ENCODE measurements at regions not wholly inside any gene's neighbourhood (a gene's known extent, or its start where the extent isn't known, plus 50 kb on each side); places are given as distances from the start of the nearest gene placed in this dataset.

- DNase-seq: no peak
Measured at GRCh38 chr3:74564560-74564959, 49.9 kb downstream of the CNTN3 start.

GRCh38 chr3:74562558-74563269, 51.7 kb downstream of the CNTN3 start:
- DNase-seq: no peak

GRCh38 chr3:74561881-74562280, 52.6 kb downstream of the CNTN3 start:
- no peak for DNase-seq

GRCh38 chr3:74559261-74559660, 55.2 kb downstream of the CNTN3 start:
- no peak for DNase-seq

GRCh38 chr3:74550686-74551085, 63.8 kb downstream of the CNTN3 start:
- DNase-seq: no peak

GRCh38 chr3:74546426-74546825, 68.0 kb downstream of the CNTN3 start:
- no peak for DNase-seq

- DNase-seq: no peak
Measured at GRCh38 chr3:74542441-74542840, 72.0 kb downstream of the CNTN3 start.

GRCh38 chr3:74539876-74540275, 74.6 kb downstream of the CNTN3 start:
- DNase-seq: no peak

GRCh38 chr3:74538669-74539068, 75.8 kb downstream of the CNTN3 start:
- no peak for DNase-seq

GRCh38 chr3:74537857-74538256, 76.6 kb downstream of the CNTN3 start:
- no peak for DNase-seq

- DNase-seq: no peak
Measured at GRCh38 chr3:74537164-74537563, 77.3 kb downstream of the CNTN3 start.

GRCh38 chr3:74535281-74535680, 79.2 kb downstream of the CNTN3 start:
- no peak for DNase-seq

- no peak for DNase-seq
Measured at GRCh38 chr3:74534611-74535010, 79.8 kb downstream of the CNTN3 start.

GRCh38 chr3:74532446-74532845, 82.0 kb downstream of the CNTN3 start:
- DNase-seq: no peak

- DNase-seq: no peak
Measured at GRCh38 chr3:74531491-74531890, 83.0 kb downstream of the CNTN3 start.

GRCh38 chr3:74529145-74529544, 85.3 kb downstream of the CNTN3 start:
- DNase-seq: no peak

- no peak for DNase-seq
Measured at GRCh38 chr3:74527566-74527965, 86.9 kb downstream of the CNTN3 start.

- no peak for DNase-seq
Measured at GRCh38 chr3:74523811-74524210, 90.6 kb downstream of the CNTN3 start.

- DNase-seq: no peak
Measured at GRCh38 chr3:74520895-74521294, 93.6 kb downstream of the CNTN3 start.

- DNase-seq: no peak
Measured at GRCh38 chr3:74518610-74519009, 95.8 kb downstream of the CNTN3 start.

- DNase-seq: no peak
Measured at GRCh38 chr3:74516019-74516418, 98.4 kb downstream of the CNTN3 start.

- no peak for DNase-seq
Measured at GRCh38 chr3:74515451-74515850, 99.0 kb downstream of the CNTN3 start.

- no peak for DNase-seq
Measured at GRCh38 chr3:74511078-74511477, 103.4 kb downstream of the CNTN3 start.

- DNase-seq: no peak
Measured at GRCh38 chr3:74510261-74510818, 104.1 kb downstream of the CNTN3 start.

GRCh38 chr3:74507691-74508090, 106.8 kb downstream of the CNTN3 start:
- no peak for DNase-seq
